ENCODE measurements at regions not wholly inside any gene's neighbourhood (a gene's known extent, or its start where the extent isn't known, plus 50 kb on each side); places are given as distances from the start of the nearest gene placed in this dataset.

GRCh38 chr5:28374492-28374967 is 1336.1 kb upstream of the CDH9 start:
- TF ChIP-seq CTCF (IDR thresholded peaks at IDR 0.05; ENCODE audit: low read depth, low read length, poor library complexity, severe bottlenecking) (no peak), EZH2phosphoT487 (IDR thresholded peaks at IDR 0.05; ENCODE audit: borderline replicate concordance, low read length) (no peak)
